ENCODE measurements at regions not wholly inside any gene's neighbourhood (a gene's known extent, or its start where the extent isn't known, plus 50 kb on each side); places are given as distances from the start of the nearest gene placed in this dataset.

GRCh38 chr5:159527546-159528254 is 197.4 kb upstream of the IL12B start:
- H3K4me1 ChIP-seq (ENCODE audit: control insufficient read depth in 1 of 2, insufficient read depth in 1 of 2, low read depth in 1 of 2, low read length in 1 of 2) = no peaks in the 10 kb centered on the region
- no peaks in the 10 kb centered on the region for H3K27me3 ChIP-seq
- no peak overlapping the region for H3K27ac ChIP-seq
- no peak overlapping the region for H3K4me3 ChIP-seq (ENCODE audit: low read depth in 1 of 2, low read length in 1 of 2)
- no peaks in the 10 kb centered on the region for H3K9me3 ChIP-seq
- no peaks in the 10 kb centered on the region for H3K36me3 ChIP-seq
- no peak for TF ChIP-seq CTCF (IDR thresholded peaks at IDR 0.05)

- Histone ChIP-seq H3K27ac (no peak overlapping the region), H3K4me3 (ENCODE audit: low read depth in 1 of 2, low read length in 1 of 2) (no peak overlapping the region), H3K9me3 (no peaks in the 10 kb centered on the region), H3K36me3 (no peaks in the 10 kb centered on the region), H3K27me3 (no peaks in the 10 kb centered on the region), H3K4me1 (ENCODE audit: control insufficient read depth in 1 of 2, insufficient read depth in 1 of 2, low read depth in 1 of 2, low read length in 1 of 2) (no peaks in the 10 kb centered on the region)
- no peak for TF ChIP-seq CTCF (IDR thresholded peaks at IDR 0.05)
These were observed 201.3 kb upstream of the IL12B start for GRCh38 chr5:159531554-159532105.

GRCh38 chr5:159533197-159533596 is 202.9 kb upstream of the IL12B start:
- TF ChIP-seq CTCF (IDR thresholded peaks at IDR 0.05) = no peak
- Histone ChIP-seq H3K36me3 (no peaks in the 10 kb centered on the region), H3K9me3 (no peaks in the 10 kb centered on the region), H3K4me3 (ENCODE audit: low read depth in 1 of 2, low read length in 1 of 2) (no peak overlapping the region), H3K27me3 (no peaks in the 10 kb centered on the region), H3K27ac (no peak overlapping the region), H3K4me1 (ENCODE audit: control insufficient read depth in 1 of 2, insufficient read depth in 1 of 2, low read depth in 1 of 2, low read length in 1 of 2) (no peaks in the 10 kb centered on the region)

- Histone ChIP-seq H3K27ac (no peak overlapping the region), H3K4me1 (ENCODE audit: control insufficient read depth in 1 of 2, insufficient read depth in 1 of 2, low read depth in 1 of 2, low read length in 1 of 2) (no peaks in the 10 kb centered on the region)
These were observed 205.9 kb upstream of the IL12B start for GRCh38 chr5:159536166-159536565.

GRCh38 chr5:159536646-159537045 is 206.4 kb upstream of the IL12B start:
- Histone ChIP-seq H3K4me1 (ENCODE audit: control insufficient read depth in 1 of 2, insufficient read depth in 1 of 2, low read depth in 1 of 2, low read length in 1 of 2) (no peaks in the 10 kb centered on the region), H3K27me3 (no peaks in the 10 kb centered on the region), H3K4me3 (ENCODE audit: low read depth in 1 of 2, low read length in 1 of 2) (no peak overlapping the region), H3K27ac (no peak overlapping the region), H3K36me3 (no peaks in the 10 kb centered on the region), H3K9me3 (no peaks in the 10 kb centered on the region)
- TF ChIP-seq CTCF (IDR thresholded peaks at IDR 0.05) = no peak

More at GRCh38 chr5:159536166-159536565, 205.9 kb upstream of the IL12B start:
- H3K4me3 ChIP-seq (ENCODE audit: low read depth in 1 of 2, low read length in 1 of 2) = no peak overlapping the region
- TF ChIP-seq CTCF (IDR thresholded peaks at IDR 0.05) = no peak
- H3K9me3 ChIP-seq = no peaks in the 10 kb centered on the region
- no peaks in the 10 kb centered on the region for H3K36me3 ChIP-seq
- no peaks in the 10 kb centered on the region for H3K27me3 ChIP-seq
